ENCODE measurements at regions not wholly inside any gene's neighbourhood (a gene's known extent, or its start where the extent isn't known, plus 50 kb on each side); places are given as distances from the start of the nearest gene placed in this dataset.

DNA sequence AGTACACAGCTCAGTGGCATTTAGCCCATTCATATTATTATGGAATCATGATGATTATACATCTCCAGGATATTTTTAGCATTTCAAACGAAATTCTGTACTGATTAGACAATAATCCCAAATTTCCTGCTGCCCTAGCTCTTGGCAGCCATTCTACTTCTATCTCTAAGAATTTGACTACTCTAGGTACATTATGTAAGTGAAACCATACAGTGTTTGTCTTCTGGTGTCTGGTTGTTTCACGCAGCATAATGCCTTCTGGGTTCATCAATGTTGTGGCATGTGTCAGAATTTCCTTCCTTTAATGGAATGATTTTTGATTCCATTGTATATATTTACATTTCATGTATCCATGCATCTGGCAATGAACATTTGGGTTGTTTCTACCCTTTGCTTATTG is 517.7 kb downstream of the ETS1 start:
- no peak for DNase-seq
- CTCF ChIA-PET: interaction anchor here (1.1 kb wide), 1 partner anchor 88 kb away, joined by 3 read pairs; no protein-coding TSS in a partner anchor
- Mint-ChIP-seq H3K4me3 (no peak overlapping the region), H3K36me3 (ENCODE audit: low read depth) (no peaks in the 10 kb centered on the region), H3K4me1 (ENCODE audit: low read depth) (peaks cover 9% of the 10 kb centered on the region), H3K27me3 (ENCODE audit: low read depth) (no peaks in the 10 kb centered on the region), H3K9me3 (peaks cover 5% of the 10 kb centered on the region), H3K27ac (no peak overlapping the region)
- intact Hi-C loops (cut with micrococcal nuclease): no loop called here

DNA sequence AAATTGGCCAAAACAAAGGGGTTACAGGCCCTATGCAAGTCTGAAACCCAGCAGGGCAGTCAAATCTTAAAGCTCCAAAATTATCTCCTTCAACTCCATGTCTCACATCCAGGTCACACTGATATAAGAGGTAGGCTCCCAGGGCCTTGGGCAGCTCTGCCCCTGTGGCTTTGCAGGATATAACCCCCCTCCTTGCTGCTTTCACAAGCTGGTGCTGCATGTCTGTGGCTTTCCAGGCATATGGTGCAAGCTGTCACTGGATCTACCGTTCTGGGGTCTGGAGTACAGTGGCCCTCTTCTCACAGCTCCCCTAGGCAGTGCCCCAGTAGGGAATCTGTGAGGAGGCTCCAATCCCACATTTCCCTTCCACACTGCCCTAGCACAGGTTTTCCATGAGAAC is 519.6 kb downstream of the ETS1 start:
- Mint-ChIP-seq H3K4me3 (no peak overlapping the region), H3K27ac (no peak overlapping the region), H3K9me3 (peaks cover 9% of the 10 kb centered on the region), H3K27me3 (ENCODE audit: low read depth) (no peaks in the 10 kb centered on the region), H3K4me1 (ENCODE audit: low read depth) (peaks cover 7% of the 10 kb centered on the region), H3K36me3 (ENCODE audit: low read depth) (no peaks in the 10 kb centered on the region)
- DNase-seq: no peak
- intact Hi-C loops (cut with micrococcal nuclease): no loop called here
- CTCF ChIA-PET: no interaction called here

DNA sequence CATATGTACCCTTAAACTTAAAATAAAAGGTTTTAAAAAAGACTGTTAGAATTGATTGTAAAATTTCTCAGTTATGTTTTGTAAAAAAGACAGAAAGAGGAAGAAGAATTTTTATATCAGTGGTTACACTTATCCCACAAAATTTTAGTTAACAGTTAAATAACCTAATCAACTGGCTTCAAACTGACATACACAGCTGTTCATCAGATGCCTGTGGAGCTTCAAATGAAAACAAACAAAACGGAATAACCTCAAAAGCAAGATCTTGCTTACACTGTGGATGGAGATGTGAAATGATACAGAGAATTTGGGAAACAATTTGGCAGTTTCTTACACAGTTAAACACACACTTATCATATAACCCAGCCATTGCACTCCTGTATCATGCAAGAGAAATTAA is 521.0 kb downstream of the ETS1 start:
- Mint-ChIP-seq H3K36me3 (ENCODE audit: low read depth) (no peaks in the 10 kb centered on the region), H3K4me3 (no peak overlapping the region), H3K9me3 (peaks cover 9% of the 10 kb centered on the region), H3K4me1 (ENCODE audit: low read depth) (peaks cover 3% of the 10 kb centered on the region), H3K27me3 (ENCODE audit: low read depth) (no peaks in the 10 kb centered on the region), H3K27ac (no peak overlapping the region)
- CTCF ChIA-PET: interaction anchor here (0.9 to 1.1 kb wide), 2 partner anchors 27 to 34 kb away, joined by 3 read pairs; no protein-coding TSS in a partner anchor
- intact Hi-C loops (cut with micrococcal nuclease): loop anchor here (1.0 kb wide), 1 partner anchor 35 kb away; no protein-coding TSS in a partner anchor
- no peak for DNase-seq

DNA sequence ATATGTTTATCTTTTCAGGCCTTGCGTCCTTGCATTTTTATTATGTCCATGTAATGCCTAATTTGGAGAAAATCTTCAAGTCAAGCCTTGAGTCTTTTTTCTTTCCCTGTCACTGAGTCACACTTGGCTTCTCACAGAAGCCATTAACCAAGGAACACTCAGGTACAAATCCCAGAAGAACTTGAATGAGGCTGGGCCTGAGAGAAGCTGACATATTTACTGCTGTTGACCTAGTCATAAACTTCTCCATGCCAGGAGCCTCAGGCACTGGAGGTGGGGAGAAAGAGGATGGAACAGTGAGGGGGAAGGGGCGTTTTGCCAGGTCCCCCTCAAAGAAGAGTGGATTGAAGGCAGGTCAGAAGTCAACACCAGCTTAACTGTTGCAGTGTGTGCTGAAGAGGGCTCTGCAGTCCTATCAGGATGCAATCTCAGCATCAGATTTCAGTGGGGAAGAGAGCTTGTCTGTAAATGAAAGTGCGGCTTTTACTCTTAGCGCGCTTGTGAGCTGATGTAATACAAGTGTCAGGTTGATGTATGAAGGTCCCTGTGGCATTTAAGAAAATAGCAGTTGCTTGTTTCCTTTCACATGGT is 526.0 kb downstream of the ETS1 start:
- peaks cover 3% of the 10 kb centered on the region for H3K4me1 Mint-ChIP-seq (ENCODE audit: low read depth)
- peaks cover 4% of the 10 kb centered on the region for H3K9me3 Mint-ChIP-seq
- intact Hi-C loops (cut with micrococcal nuclease): no loop called here
- no peak overlapping the region for H3K4me3 Mint-ChIP-seq
- CTCF ChIA-PET: interaction anchor here (0.9 to 1.2 kb wide), 4 partner anchors 8 to 96 kb away, joined by 3 to 6 read pairs (median 4); no protein-coding TSS in a partner anchor
- DNase-seq: peak; percentile 46
- H3K36me3 Mint-ChIP-seq (ENCODE audit: low read depth): no peaks in the 10 kb centered on the region
- H3K27ac Mint-ChIP-seq: no peak overlapping the region
- H3K27me3 Mint-ChIP-seq (ENCODE audit: low read depth): no peaks in the 10 kb centered on the region

DNA sequence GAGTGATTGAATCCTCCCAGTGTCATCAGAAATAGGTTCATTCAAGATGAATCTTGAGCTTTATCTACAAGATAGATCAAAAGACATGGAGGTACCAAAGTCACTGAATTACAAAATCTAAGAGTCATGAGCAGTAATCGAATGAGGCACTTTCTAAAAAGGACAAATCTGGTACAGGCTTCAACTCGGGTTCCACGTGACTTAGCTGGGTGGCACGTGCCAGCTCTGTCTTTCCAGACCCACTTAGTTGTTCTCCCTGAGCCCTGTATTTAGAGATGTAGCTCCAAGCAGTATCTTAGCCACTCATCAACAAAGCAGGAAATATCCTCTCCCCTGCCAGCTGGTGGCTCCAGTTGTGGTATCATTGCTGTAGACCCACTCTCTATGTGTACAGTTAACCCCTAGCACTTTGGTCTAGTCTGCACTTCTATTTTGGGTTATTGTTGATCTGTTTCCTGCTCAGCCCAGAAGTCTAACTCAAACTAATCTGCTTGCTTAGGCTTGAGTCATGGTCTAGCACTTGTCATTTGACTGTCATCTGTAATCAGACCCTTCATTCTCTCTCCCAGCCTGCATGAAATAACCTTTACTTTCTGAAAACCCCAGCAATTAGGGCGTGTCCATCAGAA is 528.7 kb downstream of the ETS1 start:
- no peak overlapping the region for H3K4me3 Mint-ChIP-seq
- intact Hi-C loops (cut with micrococcal nuclease): no loop called here
- peaks cover 21% of the 10 kb centered on the region for H3K4me1 Mint-ChIP-seq (ENCODE audit: low read depth)
- no peak overlapping the region for H3K27ac Mint-ChIP-seq
- H3K9me3 Mint-ChIP-seq: peaks cover 2% of the 10 kb centered on the region
- CTCF ChIA-PET: interaction anchor here (1.9 kb wide), 1 partner anchor 99 kb away, joined by 8 read pairs; no protein-coding TSS in a partner anchor
- DNase-seq: peak; percentile 27
- no peaks in the 10 kb centered on the region for H3K36me3 Mint-ChIP-seq (ENCODE audit: low read depth)
- no peaks in the 10 kb centered on the region for H3K27me3 Mint-ChIP-seq (ENCODE audit: low read depth)

DNA sequence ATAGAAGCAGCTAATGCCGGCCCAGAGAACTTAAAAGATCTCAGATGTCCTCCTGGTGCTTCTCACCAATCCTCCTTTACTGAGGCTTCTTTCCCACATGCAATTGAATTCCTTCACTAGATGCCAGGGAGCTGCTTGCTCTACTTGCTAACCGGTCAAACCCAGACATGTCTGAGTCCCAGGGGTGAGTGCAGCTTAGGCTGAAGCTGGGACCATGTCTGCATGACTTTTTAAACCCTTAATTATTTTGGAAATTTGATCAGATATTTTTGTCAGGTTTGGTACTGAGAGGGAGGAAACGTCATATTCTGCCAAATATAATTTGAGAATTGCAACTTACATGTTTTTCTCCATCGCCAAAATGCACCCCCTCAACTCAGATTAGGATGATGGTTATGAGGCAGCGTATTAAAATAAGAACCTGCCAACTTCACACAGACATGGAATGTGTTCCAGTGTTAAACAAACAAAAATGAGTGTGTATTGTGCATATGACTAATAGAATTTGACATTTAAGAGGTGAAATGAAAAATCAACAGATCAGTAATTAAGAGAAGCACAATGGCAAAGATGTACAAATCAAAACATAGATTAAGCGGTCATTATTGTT is 529.5 kb downstream of the ETS1 start:
- no peak for DNase-seq
- CTCF ChIA-PET: interaction anchor here (1.9 kb wide), 1 partner anchor 100 kb away, joined by 8 read pairs; no protein-coding TSS in a partner anchor
- H3K4me3 Mint-ChIP-seq: no peak overlapping the region
- intact Hi-C loops (cut with micrococcal nuclease): no loop called here
- no peaks in the 10 kb centered on the region for H3K9me3 Mint-ChIP-seq
- H3K27me3 Mint-ChIP-seq (ENCODE audit: low read depth): no peaks in the 10 kb centered on the region
- H3K36me3 Mint-ChIP-seq (ENCODE audit: low read depth): no peaks in the 10 kb centered on the region
- H3K4me1 Mint-ChIP-seq (ENCODE audit: low read depth): peaks cover 29% of the 10 kb centered on the region
- H3K27ac Mint-ChIP-seq: no peak overlapping the region

DNA sequence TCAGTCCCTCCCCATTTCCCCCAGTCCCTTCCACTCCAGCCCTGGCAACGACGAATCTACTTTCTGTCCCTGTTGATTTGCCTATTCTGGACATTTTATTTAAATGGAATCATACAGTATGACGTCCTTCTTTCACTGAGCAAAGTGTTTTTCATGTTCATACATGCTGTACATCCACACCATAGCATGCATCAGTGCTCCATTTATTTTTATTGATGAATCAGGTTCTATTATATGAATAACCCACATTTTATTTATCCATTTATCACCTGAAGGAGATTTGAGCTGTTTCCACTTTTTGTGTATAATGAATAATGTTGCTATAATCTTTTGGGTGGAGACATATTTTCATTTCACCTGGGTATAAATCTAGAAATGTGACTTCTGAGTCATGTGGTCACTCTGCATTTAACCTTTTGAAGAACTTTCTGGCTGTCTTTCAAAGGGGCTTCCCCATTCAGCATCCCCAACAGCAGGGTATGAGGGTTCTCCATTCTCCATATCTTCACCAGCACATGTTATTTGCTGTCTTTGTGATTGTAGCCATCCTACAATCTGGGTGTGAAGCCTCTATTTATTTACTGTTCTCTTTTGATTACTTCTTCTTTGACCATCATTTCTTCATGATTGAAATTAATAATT is 531.7 kb downstream of the ETS1 start:
- CTCF ChIA-PET: interaction anchor here (0.6 to 2.3 kb wide), 2 partner anchors 17 to 297 kb away, joined by 3 to 4 read pairs; no protein-coding TSS in a partner anchor
- DNase-seq: no peak
- Mint-ChIP-seq H3K9me3 (no peaks in the 10 kb centered on the region), H3K27ac (no peak overlapping the region), H3K36me3 (ENCODE audit: low read depth) (no peaks in the 10 kb centered on the region), H3K27me3 (ENCODE audit: low read depth) (no peaks in the 10 kb centered on the region), H3K4me3 (no peak overlapping the region), H3K4me1 (ENCODE audit: low read depth) (peaks cover 44% of the 10 kb centered on the region)
- intact Hi-C loops (cut with micrococcal nuclease): no loop called here

DNA sequence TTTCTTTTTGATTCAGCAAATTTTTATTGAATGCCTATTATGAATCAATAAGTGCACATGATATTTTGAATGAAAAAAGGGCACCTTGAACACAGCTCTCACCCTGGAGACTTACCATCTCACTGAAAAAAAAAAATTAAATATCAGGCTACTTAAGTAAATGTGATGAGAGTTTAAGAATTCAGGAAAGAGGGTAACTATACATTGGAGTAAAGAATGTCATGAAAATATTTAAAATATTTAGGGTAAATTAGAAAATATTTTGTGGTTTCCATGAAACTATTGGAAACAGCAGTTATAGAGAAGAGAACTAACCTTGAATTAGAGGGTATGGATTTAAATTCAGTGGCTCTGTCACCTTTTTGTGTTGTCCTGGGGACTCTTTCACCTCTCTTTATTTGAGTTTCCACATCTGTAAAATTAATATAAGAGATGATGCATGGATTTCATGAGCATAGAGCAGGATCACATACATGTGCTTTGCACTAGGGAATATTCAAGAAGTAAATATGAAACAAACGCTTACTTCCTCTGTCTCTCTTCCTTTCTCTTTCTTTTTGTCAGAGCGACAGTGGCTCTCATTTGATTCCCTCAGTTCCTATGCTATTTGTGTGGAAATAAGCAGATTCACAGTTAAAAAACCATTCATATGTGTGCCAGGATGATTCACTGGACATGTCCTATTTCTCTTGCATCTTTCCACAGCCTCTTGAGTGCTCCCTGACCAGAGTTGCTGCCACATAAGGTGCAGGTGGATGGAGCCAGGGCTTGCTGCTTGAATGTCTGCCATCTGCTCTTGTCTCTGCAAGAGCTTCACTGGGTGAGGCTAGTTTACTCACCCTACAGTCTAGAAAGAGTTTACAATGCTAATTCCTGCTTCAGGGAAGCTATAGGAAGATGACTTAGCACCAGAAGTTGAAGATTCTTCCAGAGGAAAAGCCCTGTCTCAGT is 533.1 kb downstream of the ETS1 start:
- Mint-ChIP-seq H3K4me1 (ENCODE audit: low read depth) (peaks cover 58% of the 10 kb centered on the region), H3K27ac (peak overlapping the region; percentile 86), H3K4me3 (peak overlapping the region; percentile 75), H3K9me3 (no peaks in the 10 kb centered on the region), H3K27me3 (ENCODE audit: low read depth) (no peaks in the 10 kb centered on the region), H3K36me3 (ENCODE audit: low read depth) (no peaks in the 10 kb centered on the region)
- CTCF ChIA-PET: interaction anchor here (0.6 to 1.3 kb wide), 6 partner anchors 8 to 377 kb away, joined by 3 to 8 read pairs (median 4); no protein-coding TSS in a partner anchor
- no peak for DNase-seq
- intact Hi-C loops (cut with micrococcal nuclease): loop anchor here (1.0 to 5.0 kb wide), 7 partner anchors 185 to 1948 kb away; partner anchors contain the start of gene PRDM10

DNA sequence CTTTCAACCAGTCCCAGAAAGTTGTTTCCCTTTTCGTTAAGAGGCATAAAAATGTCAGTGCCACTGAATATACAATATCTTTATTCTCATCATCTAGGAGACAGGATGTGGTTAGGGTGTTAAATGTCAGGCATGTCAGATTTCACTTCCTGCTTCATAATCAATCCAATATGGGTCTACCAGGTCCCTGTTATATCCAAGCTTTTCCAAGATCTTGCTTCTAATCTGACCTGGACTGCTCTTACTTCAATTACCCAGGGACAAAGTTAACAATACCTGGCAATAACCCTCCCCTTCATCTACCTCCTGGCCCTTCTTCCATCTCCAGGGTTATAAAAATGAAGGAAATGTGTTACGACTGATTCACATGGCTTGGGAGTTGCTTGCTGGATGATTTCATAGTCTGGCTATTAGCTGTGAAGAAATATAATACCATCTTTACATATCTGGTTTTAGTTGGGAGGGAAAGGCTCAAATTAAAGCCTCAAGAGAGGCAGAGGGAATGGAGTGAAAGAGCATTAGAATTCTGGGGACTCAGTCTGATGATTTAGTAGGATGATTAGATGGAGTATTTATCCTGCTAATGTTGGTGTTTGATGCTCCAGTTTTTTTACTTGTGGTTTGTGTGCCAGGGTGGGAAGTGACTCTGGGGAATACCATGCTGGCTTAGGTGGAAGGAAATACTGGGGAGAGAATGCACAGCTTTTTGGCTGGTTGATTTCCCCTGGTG is 534.3 kb downstream of the ETS1 start:
- peak overlapping the region; percentile 86 for H3K27ac Mint-ChIP-seq
- intact Hi-C loops (cut with micrococcal nuclease): loop anchor here (5.0 kb wide), 6 partner anchors 234 to 1949 kb away; partner anchors contain the start of gene PRDM10

DNA sequence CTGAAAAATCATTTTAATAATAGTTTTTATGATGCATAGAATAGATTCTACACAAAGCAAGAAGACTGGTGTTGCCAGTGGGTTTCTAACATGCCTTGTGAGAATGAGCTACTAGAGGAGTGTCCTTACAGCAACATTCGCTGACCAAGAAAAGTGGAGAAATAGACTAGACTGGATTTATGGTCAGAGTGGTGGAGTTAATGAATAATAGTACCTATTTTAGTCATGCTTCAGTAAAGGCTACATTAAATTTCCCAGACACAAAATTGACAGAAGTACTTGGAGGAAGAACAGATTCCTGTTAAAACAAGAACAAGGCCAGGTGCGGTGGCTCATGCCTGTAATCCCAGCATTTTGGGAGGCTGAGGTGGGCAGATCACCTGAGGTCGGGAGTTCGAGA is 539.2 kb downstream of the ETS1 start:
- no peaks in the 10 kb centered on the region for H3K27me3 Mint-ChIP-seq (ENCODE audit: low read depth)
- intact Hi-C loops (cut with micrococcal nuclease): no loop called here
- H3K4me3 Mint-ChIP-seq: no peak overlapping the region
- no peaks in the 10 kb centered on the region for H3K36me3 Mint-ChIP-seq (ENCODE audit: low read depth)
- peaks cover 63% of the 10 kb centered on the region for H3K4me1 Mint-ChIP-seq (ENCODE audit: low read depth)
- H3K9me3 Mint-ChIP-seq: no peaks in the 10 kb centered on the region
- no peak for DNase-seq
- CTCF ChIA-PET: interaction anchor here (2.5 to 4.1 kb wide), 2 partner anchors 9 to 110 kb away, joined by 10 to 33 read pairs; no protein-coding TSS in a partner anchor
- no peak overlapping the region for H3K27ac Mint-ChIP-seq

More for the DNA sequence above, 534.3 kb downstream of the ETS1 start:
- Mint-ChIP-seq H3K9me3 (no peaks in the 10 kb centered on the region), H3K36me3 (ENCODE audit: low read depth) (no peaks in the 10 kb centered on the region), H3K27me3 (ENCODE audit: low read depth) (no peaks in the 10 kb centered on the region), H3K4me1 (ENCODE audit: low read depth) (peaks cover 67% of the 10 kb centered on the region), H3K4me3 (peak overlapping the region; percentile 49)
- DNase-seq: no peak
- CTCF ChIA-PET: interaction anchor here (0.9 to 2.7 kb wide), 6 partner anchors 9 to 104 kb away, joined by 3 to 10 read pairs (median 4); no protein-coding TSS in a partner anchor

DNA sequence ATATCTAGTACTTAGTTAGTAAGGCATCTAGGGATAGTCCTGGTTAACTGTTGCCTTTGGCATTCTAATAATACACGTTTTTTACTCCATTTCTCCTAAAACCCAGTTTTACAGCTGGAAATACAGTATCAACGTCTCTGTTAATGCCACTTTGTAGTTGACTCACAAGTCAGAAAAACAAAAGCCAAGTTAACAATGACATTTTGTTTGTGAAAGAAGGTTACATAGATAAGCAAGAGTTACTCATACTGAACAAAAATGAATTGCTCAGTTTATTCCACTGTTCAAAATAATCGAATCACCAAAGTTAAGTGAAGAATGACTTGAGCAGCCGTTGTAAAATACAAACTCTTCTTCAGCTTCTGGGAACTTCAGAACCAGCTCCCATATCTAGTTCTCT is 540.3 kb downstream of the ETS1 start:
- DNase-seq: no peak
- intact Hi-C loops (cut with micrococcal nuclease): no loop called here
- Mint-ChIP-seq H3K27me3 (ENCODE audit: low read depth) (no peaks in the 10 kb centered on the region), H3K4me1 (ENCODE audit: low read depth) (peaks cover 59% of the 10 kb centered on the region), H3K9me3 (no peaks in the 10 kb centered on the region), H3K27ac (no peak overlapping the region), H3K36me3 (ENCODE audit: low read depth) (no peaks in the 10 kb centered on the region), H3K4me3 (no peak overlapping the region)
- CTCF ChIA-PET: interaction anchor here (2.5 to 4.1 kb wide), 2 partner anchors 8 to 111 kb away, joined by 10 to 33 read pairs; no protein-coding TSS in a partner anchor

All from activated naive CD4-positive, alpha-beta T cell treated with anti-CD3 and anti-CD28 coated beads for 36 hours (primary cell).